ENCODE measurements at regions not wholly inside any gene's neighbourhood (a gene's known extent, or its start where the extent isn't known, plus 50 kb on each side); places are given as distances from the start of the nearest gene placed in this dataset.
"Not testable (repeated sequence)": the region's sequence is repeated elsewhere in the genome, so short reads cannot be mapped to it uniquely, and the experiment has no call there.

GRCh38 chr13:39895254-39895653 is 239.8 kb downstream of the COG6 start:
- no peak for DNase-seq

- no peak for DNase-seq
Observed at GRCh38 chr13:39897636-39898035, 242.2 kb downstream of the COG6 start.

- peak; percentile 2 for DNase-seq
Observed at GRCh38 chr13:39900106-39900750, 244.8 kb downstream of the COG6 start.

DNA sequence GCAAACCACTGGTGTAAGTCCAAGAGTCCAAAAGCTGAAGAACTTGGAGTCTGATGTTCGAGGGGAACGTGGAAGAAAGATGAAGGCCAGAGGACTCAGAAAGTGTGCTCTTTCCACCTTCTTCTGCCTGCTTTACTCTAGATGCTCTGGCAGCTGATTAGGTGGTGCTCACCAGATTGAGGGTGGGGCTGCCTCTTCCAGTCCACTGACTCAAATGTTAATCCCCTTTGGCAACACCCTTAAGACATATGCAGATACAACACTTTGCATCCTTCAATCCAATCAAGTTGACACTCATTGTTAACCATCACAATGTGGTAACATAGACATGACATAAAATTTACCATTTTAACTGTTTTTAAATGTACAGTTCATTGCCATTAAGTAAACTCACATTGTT is 249.5 kb downstream of the COG6 start:
- DNase-seq: no peak

- no peak for DNase-seq
Observed at GRCh38 chr13:39909634-39910033, 254.2 kb downstream of the COG6 start.

DNA sequence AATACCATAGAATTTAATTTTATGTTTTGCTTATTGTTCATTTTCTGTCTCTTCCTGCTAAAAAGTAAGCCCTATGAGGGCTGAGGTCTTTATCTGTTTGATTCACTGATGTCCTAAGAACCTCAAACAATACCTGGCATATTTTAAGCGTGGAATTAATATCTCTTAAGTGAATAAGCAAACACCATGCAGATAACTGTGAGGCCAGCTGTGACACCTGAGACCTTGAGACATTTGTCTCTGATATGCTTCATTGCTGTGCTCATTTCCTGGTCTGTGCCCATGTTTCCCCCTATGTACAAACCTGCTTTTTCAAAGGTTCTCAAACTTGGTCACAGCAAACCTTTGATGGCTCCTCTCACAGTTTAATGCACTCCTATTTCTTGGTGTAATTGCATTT is 254.6 kb downstream of the COG6 start:
- no peak for DNase-seq

- DNase-seq: no peak
Observed at GRCh38 chr13:39910833-39911232, 255.4 kb downstream of the COG6 start.

- no peak for DNase-seq
Observed at GRCh38 chr13:39913339-39913738, 257.9 kb downstream of the COG6 start.

GRCh38 chr13:39913928-39914327 is 258.5 kb downstream of the COG6 start:
- no peak for DNase-seq

- DNase-seq: no peak
Observed at GRCh38 chr13:39915418-39915817, 260.0 kb downstream of the COG6 start.

DNA sequence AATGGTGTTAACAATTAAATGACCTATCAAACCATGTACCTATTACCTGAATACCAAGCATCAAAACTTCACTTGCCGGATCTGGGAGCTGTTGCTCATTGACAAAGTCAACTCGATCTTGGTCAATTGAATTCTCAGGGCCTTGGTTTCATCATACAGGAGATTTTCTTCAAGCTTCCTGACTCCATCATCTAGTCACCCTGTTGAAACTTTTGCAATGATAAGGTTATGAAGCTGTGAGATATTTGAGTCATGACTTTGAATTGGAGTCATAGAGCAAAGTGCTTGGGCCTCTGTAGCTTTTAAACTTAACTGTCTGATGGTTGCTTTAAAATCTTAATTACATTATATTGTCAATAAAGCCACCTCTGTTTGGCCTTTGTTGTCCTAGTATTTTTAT is 260.9 kb downstream of the COG6 start:
- DNase-seq: no peak

- no peak for DNase-seq
Observed at GRCh38 chr13:39918620-39919236, 263.3 kb downstream of the COG6 start.

GRCh38 chr13:39920613-39921012 is 265.2 kb downstream of the COG6 start:
- no peak for DNase-seq

GRCh38 chr13:39926345-39926744 is 270.9 kb downstream of the COG6 start:
- DNase-seq: no peak

- DNase-seq: no peak
Observed at GRCh38 chr13:39928261-39928660, 272.8 kb downstream of the COG6 start.

DNA sequence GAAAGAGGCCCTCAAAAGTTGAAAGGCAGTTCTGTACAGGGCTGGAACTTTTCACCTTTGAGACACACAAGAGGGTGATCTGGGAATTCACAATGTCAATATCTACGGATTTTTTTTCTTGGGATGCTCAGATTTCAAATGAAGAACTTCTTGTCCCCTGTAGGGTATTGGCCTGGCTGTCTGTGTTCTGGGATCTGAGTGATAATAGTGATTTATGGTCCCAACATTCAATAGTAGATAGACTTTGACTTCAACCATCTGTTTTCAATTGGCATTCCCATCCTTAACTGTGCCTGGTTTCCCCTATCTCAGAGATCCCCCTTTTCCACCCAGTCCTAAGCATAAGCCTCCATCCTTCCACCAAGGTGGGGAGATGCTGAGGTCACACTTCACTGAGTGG is 274.1 kb downstream of the COG6 start:
- DNase-seq: no peak

DNA sequence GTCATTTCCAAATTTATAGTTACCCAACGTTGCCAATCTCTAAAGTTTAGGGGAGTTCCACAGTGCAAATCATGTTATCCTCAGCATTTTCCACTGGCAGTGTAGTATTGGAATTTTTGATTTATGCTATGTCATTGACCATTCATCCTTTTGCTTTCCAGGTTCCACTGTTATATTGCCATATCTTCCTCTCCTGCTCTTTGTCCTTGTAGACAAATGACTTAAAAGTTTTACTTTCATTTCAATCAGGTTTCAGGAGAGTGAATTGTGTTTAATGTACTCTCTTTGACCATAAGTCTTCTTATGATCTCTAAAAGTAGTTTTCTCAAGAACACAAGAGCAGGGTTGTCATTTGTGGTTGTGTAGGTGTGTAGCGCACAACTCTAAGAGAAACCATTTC is 274.6 kb downstream of the COG6 start:
- DNase-seq: no peak

DNA sequence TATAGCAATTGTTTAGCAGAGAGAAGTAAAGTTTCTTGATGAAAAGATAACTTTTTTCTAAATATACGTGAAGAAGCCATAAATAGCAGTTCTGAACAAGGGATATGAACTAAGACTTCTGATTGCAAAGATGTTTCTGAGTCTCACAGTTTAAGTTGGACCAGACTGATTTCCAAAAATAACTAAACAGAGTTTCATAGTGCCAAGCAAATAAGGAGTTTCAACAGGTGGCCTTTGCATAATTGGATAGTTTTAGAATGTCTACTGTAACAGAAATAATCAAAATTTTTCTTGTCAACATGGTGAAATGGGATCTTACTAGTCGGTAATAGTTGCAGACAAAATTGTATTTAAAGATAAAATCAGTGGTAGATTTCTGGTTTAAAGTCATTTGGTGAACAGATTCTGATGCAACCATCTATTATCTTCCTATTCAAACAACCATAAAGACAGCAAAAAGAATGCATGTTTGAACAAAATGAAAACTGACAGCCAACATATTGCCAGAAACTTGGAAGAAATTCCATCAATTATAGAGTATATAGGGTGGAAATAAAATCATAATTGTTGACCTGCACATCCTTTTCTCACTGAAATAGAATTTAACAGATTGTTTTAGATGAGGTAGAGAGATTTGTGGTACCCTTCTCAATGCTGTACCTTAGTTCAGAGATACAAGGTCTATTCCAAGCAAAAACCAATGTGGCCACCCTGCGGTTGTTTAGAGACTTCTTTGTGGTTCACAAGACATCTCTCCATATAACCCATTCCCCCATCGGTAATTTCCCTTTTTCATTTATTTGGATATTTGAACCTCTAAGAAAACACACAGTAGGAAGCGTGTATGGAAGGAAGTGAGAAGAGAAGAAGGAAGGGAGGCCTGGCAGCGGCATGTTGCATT is 275.3 kb downstream of the COG6 start:
- DNase-seq: no peak

- no peak for DNase-seq
Observed at GRCh38 chr13:39931505-39931904, 276.0 kb downstream of the COG6 start.

DNA sequence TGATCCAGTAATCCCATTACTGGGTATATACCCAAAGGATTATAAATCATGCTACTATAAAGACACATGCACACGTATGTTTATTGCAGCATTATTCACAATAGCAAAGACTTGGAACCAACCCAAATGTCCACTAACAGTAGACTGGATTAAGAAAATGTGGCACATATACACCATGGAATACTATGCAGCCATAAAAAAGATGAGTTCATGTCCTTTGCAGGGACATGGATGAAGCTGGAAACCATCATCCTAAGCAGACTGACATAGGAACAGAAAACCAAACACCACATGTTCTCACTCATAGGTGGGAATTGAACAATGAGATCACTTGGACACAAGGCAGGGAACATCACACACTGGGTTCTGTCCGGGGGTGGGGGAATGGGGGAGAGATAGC is 277.1 kb downstream of the COG6 start:
- DNase-seq: not testable (repeated sequence)

DNA sequence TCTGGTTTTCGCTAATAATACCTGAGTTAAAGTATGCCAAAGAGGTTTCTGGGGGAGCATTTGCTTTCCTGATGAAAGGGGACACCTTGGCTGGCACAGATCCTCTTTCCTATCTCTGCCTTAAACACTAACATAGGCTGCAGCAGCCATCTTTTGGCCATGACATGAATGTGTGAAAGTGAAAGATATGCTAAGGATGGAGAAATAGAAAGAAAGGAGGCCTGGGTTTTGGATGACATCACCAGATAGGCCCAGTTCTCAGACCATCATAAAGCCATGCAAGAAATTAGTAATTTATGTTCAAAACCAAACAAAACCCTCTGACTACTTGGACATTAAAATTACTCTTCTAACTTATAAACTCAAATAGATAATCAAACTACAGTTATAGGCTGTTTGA is 279.7 kb downstream of the COG6 start:
- no peak for DNase-seq

DNA sequence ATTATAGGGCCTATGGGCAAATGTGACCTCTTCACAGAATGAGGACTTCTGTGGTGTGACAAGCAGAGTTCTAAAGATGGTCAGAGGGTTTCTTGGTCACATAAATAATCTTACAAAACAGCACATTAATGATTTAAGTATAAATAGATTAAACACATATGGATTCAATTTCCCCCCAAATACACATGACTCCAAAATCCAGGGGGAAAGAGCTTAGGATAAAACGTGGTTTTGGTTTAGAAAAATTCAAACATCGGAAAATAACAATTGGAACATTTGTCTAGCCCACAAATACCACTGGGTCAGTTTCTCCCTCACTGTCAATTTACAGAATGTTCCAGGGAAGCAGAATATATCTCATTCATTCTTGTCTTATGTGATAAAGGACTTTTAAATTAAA is 283.1 kb downstream of the COG6 start:
- DNase-seq: no peak

DNA sequence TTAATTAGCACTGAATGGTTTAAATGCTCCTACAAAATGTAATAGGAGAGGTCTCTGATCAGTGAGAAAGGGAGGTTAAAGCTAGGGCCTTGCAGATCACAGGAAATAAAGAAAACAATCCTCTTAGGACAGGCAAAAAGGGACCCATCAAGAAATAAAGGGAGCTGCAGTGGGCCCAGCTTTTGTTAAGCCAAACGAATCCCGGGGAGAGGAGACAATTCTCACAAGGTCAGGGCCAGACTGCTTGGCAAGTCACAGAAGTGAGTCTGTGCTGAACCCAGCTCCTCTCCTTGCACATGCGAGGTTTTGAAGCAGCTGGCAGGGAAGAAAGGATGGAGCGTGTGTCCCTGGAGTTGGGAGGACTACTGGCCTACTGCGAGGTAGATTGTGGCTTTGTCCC is 285.8 kb downstream of the COG6 start:
- DNase-seq: no peak

DNA sequence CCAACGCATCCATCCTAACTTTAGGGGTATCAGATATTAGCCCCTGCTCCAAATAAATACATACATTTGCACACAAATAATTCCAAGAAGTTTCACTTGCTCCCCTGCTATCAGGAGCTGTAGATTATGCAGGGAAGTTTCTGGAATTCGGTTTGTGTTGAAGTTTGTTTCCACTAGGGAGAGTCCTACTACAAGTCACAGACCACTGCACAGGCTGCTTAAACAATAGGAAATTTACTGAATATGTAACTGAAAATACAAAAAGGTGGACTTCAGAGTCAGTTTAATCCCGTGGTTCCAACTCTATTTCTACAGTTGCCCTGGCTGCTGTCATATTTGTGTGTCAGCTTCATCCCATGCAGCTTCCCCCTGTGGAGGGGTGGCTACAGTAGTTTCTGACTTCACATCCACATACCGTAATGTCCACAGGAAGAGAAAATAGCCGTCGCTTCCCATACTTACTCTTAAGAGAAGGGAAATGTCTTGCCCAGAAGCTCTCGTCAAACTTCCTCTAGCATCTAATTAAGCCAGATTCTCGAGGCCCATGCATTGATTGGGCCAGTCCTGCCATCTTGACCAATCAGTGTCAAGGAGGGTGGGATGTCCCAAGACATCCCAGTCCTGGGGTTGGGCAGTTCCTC is 286.6 kb downstream of the COG6 start:
- DNase-seq: no peak
